Mononuclear cell (primary cell): ENCODE measurements at regions not wholly inside any gene's neighbourhood (a gene's known extent, or its start where the extent isn't known, plus 50 kb on each side); places are given as distances from the start of the nearest gene placed in this dataset.

Source experiments
- H3K27me3 ChIP-seq: 2 replicates; pipeline ENCODE4 v1.6.0; 2011; ENCODE audit warnings: low read length, control low read depth; ENCODE audit not compliant: insufficient read depth
- H3K4me1 ChIP-seq: 2 replicates; pipeline ENCODE4 v1.5.1; 2011; ENCODE audit warnings: mild to moderate bottlenecking, low read length, control low read depth; ENCODE audit not compliant: insufficient read depth
- H3K4me3 ChIP-seq: 2 replicates; pipeline ENCODE4 v1.5.1; 2011; ENCODE audit warnings: mild to moderate bottlenecking, low read length, moderate library complexity
- H3K9me3 ChIP-seq: 2 replicates; pipeline ENCODE4 v1.5.1; 2011; ENCODE audit warnings: low read depth, mild to moderate bottlenecking, control low read depth, low read length

DNA sequence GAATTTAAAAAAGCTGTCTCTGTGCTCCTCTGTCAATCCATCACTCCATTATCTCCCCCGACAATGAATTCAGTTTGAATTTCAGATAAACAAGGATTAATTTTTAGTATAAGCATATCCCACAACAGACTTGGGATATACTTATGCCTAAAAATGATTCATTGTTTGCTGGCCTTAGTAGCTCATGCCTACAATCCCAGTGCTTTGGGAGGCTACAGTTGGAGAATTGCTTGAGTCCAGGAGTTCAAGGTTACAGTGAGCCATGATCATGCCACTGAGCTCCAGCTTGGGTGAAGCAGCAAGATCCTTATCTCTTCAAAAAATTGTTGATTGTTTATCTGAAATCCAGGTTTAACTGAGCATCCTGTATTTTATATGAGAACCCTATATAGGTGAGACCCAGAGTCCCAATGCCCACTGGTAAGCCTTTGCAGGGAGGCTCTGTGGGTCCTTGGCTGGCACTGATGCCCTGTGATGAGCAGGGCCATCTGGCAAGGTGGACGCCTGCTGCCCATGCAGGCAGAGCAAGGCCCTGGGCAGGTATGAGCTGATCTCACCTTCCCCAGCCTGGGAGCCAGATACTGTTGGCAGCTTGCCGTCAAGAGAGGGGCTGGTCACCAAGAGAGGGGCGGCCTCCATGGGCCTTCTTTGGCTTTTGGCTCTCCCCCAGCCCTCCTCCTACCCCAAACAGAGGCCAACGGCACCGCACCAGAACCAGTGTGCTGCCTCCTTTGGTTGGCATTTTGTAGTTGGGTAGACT lies 158.7 kb downstream of the SEC14L1 start:
- Histone ChIP-seq H3K4me3 (no peak overlapping the region), H3K27me3 (no peaks in the 10 kb centered on the region), H3K4me1 (peaks cover 9% of the 10 kb centered on the region), H3K9me3 (no peaks in the 10 kb centered on the region)

DNA sequence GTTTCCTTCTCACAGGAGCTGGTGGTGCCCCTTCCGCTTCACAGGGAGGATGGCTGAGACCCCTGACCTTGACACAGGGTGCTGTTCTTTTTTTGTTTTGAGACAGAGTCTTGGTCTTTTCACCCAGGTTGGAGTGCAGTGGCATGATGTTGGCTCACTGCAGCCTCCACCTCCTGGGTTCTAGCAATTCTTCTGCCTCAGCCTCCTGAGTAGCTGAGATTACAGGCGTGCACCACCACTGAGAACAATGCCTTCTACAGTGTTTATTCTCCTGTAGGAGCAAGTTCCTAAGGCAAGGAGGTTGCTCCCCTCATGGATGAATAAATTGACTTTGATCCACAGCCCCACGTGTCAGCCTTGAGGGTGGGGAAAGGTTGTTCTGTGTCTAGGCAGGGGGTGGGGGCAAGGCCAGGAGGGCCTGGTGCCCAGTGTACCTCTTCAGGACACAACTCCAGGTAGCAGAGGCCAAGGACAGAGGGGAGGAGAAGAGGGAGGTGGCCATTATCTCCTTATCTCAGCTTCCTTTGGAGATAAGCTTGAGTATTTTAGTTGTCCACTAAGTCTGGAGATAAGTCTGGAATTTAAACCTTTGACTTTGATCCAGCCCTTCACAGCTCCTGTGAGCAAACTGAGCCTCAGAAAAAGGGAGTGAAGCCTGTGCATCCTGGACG lies 159.4 kb downstream of the SEC14L1 start:
- no peaks in the 10 kb centered on the region for H3K27me3 ChIP-seq
- H3K9me3 ChIP-seq = no peaks in the 10 kb centered on the region
- no peak overlapping the region for H3K4me3 ChIP-seq
- H3K4me1 ChIP-seq = peaks cover 4% of the 10 kb centered on the region

DNA sequence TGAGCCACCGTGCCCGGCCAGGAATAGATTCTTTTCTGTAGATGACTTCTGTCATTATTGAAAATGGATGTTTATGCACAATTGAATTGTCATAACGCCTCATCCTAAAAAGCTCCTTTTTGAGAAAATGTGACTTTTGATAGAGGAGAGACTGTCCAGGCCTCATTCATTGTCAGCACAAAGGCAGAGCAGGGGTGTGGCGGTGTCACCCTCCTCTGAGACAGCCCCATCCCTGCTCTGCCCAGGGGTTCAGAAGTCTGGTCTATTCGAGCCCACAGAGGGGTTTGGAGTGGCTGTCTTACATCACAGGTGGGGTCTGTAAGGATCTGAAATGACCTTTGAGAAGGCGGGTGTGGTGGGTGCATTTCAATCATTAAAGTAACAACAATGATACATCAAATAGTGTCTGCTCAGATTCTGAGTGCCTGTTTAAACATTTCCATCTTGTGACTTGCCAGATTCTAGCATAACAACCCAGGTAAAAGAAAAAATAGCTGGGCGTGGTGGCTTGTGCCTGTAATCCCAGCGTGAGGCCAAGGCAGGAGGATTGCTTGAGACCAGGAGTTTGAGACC lies 161.0 kb downstream of the SEC14L1 start:
- H3K27me3 ChIP-seq = no peaks in the 10 kb centered on the region
- no peak overlapping the region for H3K4me3 ChIP-seq
- H3K4me1 ChIP-seq = no peaks in the 10 kb centered on the region
- H3K9me3 ChIP-seq = no peaks in the 10 kb centered on the region

DNA sequence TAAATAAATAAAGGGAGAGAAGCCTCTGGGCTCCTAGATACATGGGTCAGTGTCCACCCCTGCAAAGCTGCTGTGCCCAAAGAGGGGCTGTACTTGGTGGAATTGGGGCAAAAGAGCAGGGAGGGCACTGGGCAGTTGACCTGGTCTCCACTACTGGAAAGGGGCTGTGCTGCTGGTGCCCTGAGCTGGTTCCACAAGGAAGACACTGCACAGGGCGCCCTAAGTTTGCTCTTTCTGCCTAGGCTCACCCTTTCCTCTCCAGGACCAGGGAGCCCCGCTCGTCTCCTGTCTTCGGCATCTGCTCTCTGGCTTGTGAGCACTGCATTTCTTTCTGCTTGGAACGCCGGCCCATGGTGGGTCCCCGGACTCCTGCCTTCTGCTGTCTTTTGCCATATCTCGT lies 161.9 kb downstream of the SEC14L1 start:
- Histone ChIP-seq H3K4me1 (no peaks in the 10 kb centered on the region), H3K4me3 (no peak overlapping the region), H3K27me3 (no peaks in the 10 kb centered on the region), H3K9me3 (no peaks in the 10 kb centered on the region)

DNA sequence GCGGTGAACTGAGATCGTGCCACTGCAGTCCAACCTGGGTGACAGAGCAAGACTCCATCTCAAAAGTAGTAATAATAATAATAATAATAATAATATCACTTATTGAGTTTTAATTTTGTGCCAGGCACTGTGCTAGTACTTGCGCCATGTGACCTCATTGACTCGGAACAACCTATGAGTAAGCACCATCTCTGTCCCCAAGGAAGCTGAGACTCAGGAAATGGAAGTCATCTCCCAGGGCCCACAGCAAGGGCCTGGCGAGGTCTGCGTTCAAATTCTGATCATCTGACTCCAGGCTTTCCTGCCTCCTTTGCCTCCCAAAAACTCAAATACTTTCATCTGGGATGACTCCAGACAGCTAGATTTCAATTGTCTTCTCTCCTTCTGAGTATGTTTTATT lies 162.9 kb downstream of the SEC14L1 start:
- Histone ChIP-seq H3K4me3 (no peak overlapping the region), H3K9me3 (no peaks in the 10 kb centered on the region), H3K27me3 (no peaks in the 10 kb centered on the region), H3K4me1 (peaks cover 3% of the 10 kb centered on the region)

DNA sequence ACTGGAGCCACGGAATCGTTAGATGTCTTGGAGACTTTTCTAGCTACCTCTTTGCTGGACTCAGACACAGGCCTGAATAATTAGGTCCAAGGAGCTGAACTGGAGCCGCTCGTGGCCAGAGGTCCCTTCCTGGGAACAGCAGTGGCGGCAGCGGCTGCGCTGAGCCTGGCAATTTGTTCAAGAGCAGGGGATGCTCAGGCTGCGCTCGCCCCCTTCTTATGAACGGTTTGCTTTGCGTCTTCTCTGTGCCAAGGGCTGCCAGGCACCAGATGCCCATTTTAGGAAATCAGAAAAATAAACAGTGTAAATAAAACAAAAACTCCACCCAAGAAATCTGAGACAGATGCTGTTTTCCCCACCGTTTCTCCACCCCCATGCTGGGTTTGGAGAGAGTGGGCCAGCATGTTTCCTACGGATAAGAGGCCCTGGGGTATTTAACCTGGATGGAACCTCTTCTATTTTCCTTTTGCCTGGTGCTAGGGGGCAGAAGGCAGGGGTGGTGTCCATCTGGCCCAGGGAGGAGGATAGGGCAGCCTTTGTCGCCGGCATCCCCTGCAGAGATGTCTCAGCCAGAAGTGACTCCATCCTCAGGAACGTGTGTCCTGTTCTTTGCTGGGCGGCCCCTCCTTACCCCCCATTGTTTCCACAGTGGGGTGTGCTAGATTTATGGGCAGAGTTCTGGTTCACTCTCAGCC lies 163.4 kb downstream of the SEC14L1 start:
- Histone ChIP-seq H3K27me3 (no peaks in the 10 kb centered on the region), H3K4me3 (no peak overlapping the region), H3K9me3 (no peaks in the 10 kb centered on the region), H3K4me1 (peaks cover 9% of the 10 kb centered on the region)

DNA sequence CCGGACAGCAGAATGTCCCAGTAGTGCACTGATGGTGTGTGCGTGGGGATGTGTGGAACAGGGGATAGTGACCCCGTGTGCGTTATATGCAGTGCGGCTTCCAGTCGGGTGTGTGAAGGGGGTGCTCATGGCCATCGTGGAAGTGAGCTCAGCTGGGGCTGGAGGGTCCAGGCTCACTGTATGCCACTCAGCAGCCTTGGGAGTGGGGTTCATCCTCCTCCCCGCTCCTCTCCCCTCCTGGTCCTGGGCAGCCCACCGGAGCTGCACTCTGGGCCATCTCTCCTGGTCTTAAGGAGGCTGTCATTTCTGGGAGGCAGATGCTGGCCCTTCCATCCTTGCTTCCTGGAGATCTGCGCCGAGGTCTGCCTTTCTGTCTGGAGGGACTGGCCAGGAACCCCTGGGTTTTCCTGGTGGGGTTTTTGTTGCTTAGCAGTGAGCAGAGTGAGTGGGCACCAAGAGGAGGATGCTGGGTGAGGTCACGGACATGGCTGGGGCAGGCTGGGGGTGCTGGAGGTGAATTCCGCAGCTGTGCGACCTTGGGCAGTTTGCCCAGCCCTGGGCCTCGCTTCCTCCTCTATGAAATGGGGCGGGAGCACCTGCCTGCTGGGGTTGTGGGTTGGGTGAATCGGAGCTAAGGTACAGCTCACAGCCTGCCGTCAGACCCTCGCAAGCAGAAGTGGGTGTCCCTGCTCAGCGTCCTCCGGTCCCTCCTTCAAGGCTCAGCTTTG lies 164.1 kb downstream of the SEC14L1 start:
- Histone ChIP-seq H3K27me3 (no peaks in the 10 kb centered on the region), H3K4me1 (peaks cover 11% of the 10 kb centered on the region), H3K9me3 (no peaks in the 10 kb centered on the region), H3K4me3 (no peak overlapping the region)

DNA sequence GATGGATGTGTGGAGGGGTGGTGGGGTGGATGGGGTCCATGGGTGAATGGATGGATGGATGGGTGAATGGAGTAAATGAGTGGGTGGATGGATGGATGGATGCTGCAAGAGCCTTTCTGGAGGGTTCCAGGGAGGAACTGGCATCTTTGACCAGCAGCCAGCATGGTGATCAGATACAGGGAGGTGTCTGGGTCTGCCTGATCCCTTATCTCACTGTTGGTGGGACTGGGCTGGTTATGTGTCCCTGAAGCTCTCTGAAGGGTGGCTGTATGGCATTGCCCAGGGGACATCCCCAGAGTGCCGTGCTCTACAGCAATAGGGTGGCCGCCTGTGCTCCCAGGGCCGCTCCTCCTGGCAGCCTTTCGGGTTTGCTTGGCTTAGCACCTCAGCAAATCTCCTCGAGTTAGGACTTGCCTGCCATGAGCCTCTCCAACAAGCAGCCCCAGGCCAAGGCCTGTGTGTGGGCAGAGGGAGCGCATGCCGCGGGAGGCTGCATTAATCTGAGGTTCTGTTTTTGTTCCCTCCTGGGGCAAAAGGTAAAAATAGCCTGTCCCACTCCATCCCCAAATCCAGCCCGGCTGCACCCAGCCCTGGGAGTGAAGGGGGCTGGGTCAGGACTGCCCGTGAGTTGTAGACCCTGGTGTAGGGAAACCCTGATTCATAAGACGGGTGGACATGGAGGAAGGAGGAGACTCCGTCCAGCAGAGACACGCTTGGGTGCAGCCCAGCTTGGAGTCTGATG lies 165.4 kb downstream of the SEC14L1 start:
- Histone ChIP-seq H3K4me3 (no peak overlapping the region), H3K27me3 (no peaks in the 10 kb centered on the region), H3K9me3 (no peaks in the 10 kb centered on the region), H3K4me1 (peaks cover 11% of the 10 kb centered on the region)

DNA sequence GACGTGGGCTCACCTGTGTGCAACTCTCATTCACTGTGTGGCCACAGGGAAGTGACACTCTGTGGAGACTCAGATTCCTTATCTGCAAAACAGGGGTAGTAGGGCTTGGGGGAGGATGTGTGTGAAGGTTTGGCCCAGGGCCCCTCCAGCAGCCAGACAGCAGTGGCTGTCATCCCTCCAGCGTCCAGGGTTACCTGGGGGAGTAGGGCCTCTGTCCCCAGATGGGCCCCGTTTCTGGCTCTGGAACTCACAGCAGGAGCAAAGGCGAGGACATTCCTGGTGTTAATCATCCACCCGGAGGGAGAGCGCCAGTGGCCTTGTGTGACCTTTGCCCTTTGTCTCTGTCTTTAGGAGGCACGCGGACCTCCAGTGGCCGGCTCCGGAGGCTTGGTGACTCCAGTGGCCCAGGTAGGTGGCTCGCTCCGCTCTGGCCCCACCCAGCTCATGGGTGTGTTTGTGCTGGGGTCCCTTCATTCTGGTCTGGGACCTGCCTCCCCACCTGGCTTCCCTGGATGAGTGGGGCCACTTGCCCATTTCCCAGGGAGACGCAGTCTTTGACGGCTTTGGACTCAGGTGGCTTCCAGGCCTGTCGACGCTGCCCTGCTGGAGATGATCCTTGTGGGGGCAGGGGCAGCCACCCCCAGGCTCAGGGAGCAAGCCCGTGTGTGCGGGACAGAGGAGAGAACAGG lies 166.2 kb downstream of the SEC14L1 start:
- Histone ChIP-seq H3K4me1 (peaks cover 17% of the 10 kb centered on the region), H3K9me3 (no peaks in the 10 kb centered on the region), H3K4me3 (no peak overlapping the region), H3K27me3 (no peaks in the 10 kb centered on the region)

DNA sequence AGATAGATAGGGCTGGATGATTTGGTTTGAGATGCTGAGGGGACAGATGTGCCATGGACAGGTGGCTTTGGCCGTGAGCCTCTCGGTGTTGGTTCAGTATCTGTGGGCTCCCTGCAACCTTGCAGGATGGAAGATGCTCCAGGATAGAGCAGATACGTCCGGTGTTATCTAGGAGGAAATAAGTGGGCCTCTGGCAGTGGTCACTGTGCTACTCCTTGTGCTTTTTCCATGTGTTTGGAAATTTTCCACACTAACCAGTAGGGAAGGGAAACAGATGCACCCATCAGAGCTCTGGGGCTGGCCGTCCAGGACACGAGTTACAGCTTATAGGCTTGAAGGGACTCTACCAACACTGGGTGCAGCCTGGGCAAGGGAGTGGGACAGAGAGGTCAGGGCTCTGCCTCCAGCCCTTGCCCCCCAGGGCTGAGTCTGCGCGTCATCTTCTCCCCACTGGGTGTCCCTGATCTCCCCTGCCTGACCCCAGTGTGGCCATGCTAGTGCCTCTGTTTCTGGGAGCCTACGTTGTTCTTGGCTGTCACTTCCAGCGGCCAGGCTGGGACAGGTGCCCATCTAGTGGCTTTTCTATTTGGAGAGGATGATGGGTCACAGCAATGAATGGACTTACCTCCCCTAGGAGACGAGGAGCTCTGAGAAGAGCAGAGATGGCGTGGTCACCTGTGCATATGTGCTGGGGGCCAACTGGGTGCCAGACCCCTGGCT lies 166.9 kb downstream of the SEC14L1 start:
- no peaks in the 10 kb centered on the region for H3K9me3 ChIP-seq
- H3K4me3 ChIP-seq = no peak overlapping the region
- H3K27me3 ChIP-seq = no peaks in the 10 kb centered on the region
- H3K4me1 ChIP-seq = peaks cover 19% of the 10 kb centered on the region

DNA sequence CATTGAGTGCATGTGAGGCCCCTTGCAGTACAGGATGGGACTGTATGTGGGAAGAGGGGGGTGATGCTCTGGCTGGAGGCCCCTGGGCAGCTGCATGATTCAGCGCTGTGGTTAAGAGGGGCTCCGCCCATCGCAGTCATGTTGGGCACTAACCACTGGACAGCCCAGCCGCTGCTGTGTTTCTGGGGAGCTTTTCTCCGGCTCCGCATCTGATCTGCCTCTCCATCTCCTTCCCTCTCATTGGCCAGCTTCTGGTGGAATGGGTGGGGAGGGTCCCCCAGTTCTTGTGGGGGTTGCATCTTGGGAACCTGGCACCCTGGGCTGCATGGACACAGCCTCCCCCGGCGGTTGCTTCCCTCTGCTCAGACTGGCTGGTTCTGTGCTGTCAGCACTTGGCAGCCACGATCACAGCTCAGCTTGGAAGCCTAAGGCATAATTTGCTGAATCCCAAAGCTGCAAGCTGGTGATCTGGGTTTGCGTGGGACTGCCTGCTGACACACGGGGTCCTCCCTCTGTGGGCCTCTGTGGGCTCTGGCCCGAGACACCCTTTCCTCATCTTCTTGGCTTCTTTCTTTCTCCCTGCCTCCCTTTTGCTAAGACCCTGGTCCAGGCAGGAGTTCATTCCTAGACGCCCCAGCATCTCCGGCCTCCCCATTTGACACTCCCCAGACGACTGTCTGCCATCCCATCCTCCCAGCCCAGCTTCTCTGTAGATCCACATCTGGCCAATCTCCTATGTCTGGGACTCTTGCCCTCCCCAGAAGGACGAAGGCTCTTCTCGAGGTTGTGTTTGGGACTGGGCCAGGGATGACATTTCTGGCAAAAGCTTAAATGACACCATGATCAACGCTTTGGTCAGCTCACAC lies 168.3 kb downstream of the SEC14L1 start:
- Histone ChIP-seq H3K27me3 (no peaks in the 10 kb centered on the region), H3K4me3 (no peak overlapping the region), H3K4me1 (peaks cover 19% of the 10 kb centered on the region), H3K9me3 (no peaks in the 10 kb centered on the region)

DNA sequence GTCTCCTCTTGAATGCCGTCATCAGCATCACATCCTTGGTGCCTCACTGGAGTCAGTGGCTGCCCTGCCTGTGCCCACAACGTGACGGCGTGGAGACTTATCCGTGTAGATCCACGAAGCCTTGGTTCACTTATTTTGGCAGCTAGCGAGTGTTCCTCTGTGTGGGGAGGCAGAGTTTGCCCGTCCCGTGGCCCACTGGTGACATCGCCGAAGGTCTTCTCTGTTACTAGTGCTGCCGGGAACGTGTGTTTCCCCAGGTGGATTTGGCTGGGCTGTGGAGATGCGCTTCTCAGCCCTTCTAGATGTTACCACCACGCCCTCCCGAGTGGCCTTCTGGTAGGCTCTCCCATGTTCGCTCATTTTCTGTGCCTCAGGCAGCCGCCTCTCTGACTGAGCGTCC lies 169.6 kb downstream of the SEC14L1 start:
- no peaks in the 10 kb centered on the region for H3K9me3 ChIP-seq
- H3K27me3 ChIP-seq = no peaks in the 10 kb centered on the region
- no peak overlapping the region for H3K4me3 ChIP-seq
- peaks cover 24% of the 10 kb centered on the region for H3K4me1 ChIP-seq
